Activated CD8-positive, alpha-beta memory T cell treated with anti-CD3 and anti-CD28 coated beads, Interleukin-2, amount 50 U/mL, for 48 hours (primary cell): ENCODE measurements at regions not wholly inside any gene's neighbourhood (a gene's known extent, or its start where the extent isn't known, plus 50 kb on each side); places are given as distances from the start of the nearest gene placed in this dataset.

Experiments used
- DNase-seq: peaks from one replicate; pipeline ENCODE4 v3.0.0-alpha.2; 2020

GRCh38 chr5:4348919-4349318 is 753.3 kb downstream of the IRX1 start:
- no peak for DNase-seq

GRCh38 chr5:4356201-4356600 is 760.6 kb downstream of the IRX1 start:
- DNase-seq: no peak

- DNase-seq: no peak
Measured at GRCh38 chr5:4359847-4360246, 764.2 kb downstream of the IRX1 start.

GRCh38 chr5:4361753-4362152 is 766.1 kb downstream of the IRX1 start:
- no peak for DNase-seq

- DNase-seq: no peak
Measured at GRCh38 chr5:4362411-4362810, 766.8 kb downstream of the IRX1 start.

- no peak for DNase-seq
Measured at GRCh38 chr5:4363045-4363444, 767.4 kb downstream of the IRX1 start.

GRCh38 chr5:4366628-4367027 is 771.0 kb downstream of the IRX1 start:
- no peak for DNase-seq

GRCh38 chr5:4370218-4370617 is 769.9 kb upstream of the ADAMTS16 start:
- DNase-seq: no peak

- no peak for DNase-seq
Measured at GRCh38 chr5:4372481-4372880, 767.6 kb upstream of the ADAMTS16 start.

- DNase-seq: no peak
Measured at GRCh38 chr5:4373051-4373820, 766.9 kb upstream of the ADAMTS16 start.

GRCh38 chr5:4374866-4375265 is 765.3 kb upstream of the ADAMTS16 start:
- DNase-seq: no peak

- no peak for DNase-seq
Measured at GRCh38 chr5:4375640-4376039, 764.5 kb upstream of the ADAMTS16 start.

GRCh38 chr5:4383102-4383501 is 757.0 kb upstream of the ADAMTS16 start:
- no peak for DNase-seq

- DNase-seq: no peak
Measured at GRCh38 chr5:4383518-4384198, 756.5 kb upstream of the ADAMTS16 start.

GRCh38 chr5:4384649-4385048 is 755.5 kb upstream of the ADAMTS16 start:
- DNase-seq: no peak

- DNase-seq: no peak
Measured at GRCh38 chr5:4386152-4386551, 754.0 kb upstream of the ADAMTS16 start.

- DNase-seq: no peak
Measured at GRCh38 chr5:4387290-4387689, 752.8 kb upstream of the ADAMTS16 start.

GRCh38 chr5:4395752-4396151 is 744.4 kb upstream of the ADAMTS16 start:
- no peak for DNase-seq

- no peak for DNase-seq
Measured at GRCh38 chr5:4405614-4406219, 734.4 kb upstream of the ADAMTS16 start.

- DNase-seq: no peak
Measured at GRCh38 chr5:4410151-4410550, 730.0 kb upstream of the ADAMTS16 start.

GRCh38 chr5:4411664-4412063 is 728.5 kb upstream of the ADAMTS16 start:
- no peak for DNase-seq

- DNase-seq: no peak
Measured at GRCh38 chr5:4413996-4414395, 726.1 kb upstream of the ADAMTS16 start.

- DNase-seq: no peak
Measured at GRCh38 chr5:4418084-4418483, 722.0 kb upstream of the ADAMTS16 start.

GRCh38 chr5:4419281-4419680 is 720.8 kb upstream of the ADAMTS16 start:
- DNase-seq: no peak
